Lower leg skin (tissue), 3 donors: ENCODE measurements at regions not wholly inside any gene's neighbourhood (a gene's known extent, or its start where the extent isn't known, plus 50 kb on each side); places are given as distances from the start of the nearest gene placed in this dataset.

Source experiments
- CTCF ChIP-seq, 3 donors: fragments of 450-650 bp; IDR thresholded peaks; one replicate each; pipeline ENCODE4 v1.5.1; 2016; ENCODE audit warnings: antibody characterized with exemption in 3 of 3, mild to moderate bottlenecking in 3 of 3, moderate library complexity in 2 of 3
- POLR2A ChIP-seq, 2 donors: fragments of 450-650 bp; IDR thresholded peaks; one replicate each; pipeline ENCODE4 v1.6.1; 2016 to 2017; ENCODE audit warnings: antibody characterized with exemption in 2 of 2, mild to moderate bottlenecking in 1 of 2, moderate library complexity in 1 of 2

GRCh38 chr11:27771516-27771915, 71.3 kb upstream of the BDNF start:
- TF ChIP-seq CTCF (IDR thresholded peaks at IDR 0.05) (no peak), POLR2A (IDR thresholded peaks at IDR 0.05) (no peak)
